Urothelium cell line (cell line): ENCODE measurements at regions not wholly inside any gene's neighbourhood (a gene's known extent, or its start where the extent isn't known, plus 50 kb on each side); places are given as distances from the start of the nearest gene placed in this dataset.
"Not testable (repeated sequence)": the region's sequence is repeated elsewhere in the genome, so short reads cannot be mapped to it uniquely, and the experiment has no call there.

Experiments
- DNase-seq: peaks from one replicate; pipeline ENCODE4 v3.0.0; 2011; ENCODE audit warnings: low spot score, mixed read lengths
- FAIRE-seq: peaks from 2 replicates; lab custom pipeline; 2011; peaks lifted over from hg19 to GRCh38; lab: Jason Lieb, UNC

DNA sequence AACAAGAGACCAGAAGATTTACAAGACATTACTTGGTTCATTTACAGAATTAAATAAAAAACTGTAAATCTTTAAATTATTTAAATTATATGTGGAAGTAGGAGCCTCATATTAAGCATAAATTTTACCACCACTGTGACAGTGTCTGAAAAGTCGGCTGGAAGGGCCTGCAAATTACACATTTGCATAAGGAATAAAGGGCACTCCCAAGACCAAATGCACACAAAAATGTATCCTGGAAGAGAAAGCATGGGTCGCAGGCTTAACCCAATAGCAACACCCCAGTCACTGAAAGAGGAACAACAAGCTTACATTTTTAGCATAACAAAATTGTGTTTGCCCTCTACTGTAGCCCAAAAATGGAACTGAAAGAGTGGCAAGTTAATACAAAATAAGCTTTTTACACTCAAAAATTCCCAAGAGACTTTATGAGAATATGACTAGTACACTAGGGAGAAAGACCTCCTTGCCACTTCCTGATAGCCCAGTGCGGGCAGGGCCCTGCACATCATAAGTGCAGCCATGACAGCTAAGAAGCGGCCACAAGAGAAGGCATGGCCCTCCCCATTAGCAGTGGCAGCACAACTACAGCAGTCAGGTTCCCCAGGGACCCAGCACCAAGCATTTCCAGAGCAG, 482.0 kb downstream of the DTWD2 start:
- FAIRE-seq (no peak), DNase-seq (no peak)

- FAIRE-seq, DNase-seq: not testable (repeated sequence)
Measured at GRCh38 chr5:118502232-118502631, 486.1 kb downstream of the DTWD2 start.

- FAIRE-seq: no peak
- no peak for DNase-seq
Measured at GRCh38 chr5:118491351-118491750, 497.0 kb downstream of the DTWD2 start.

- no peak for FAIRE-seq
Measured at GRCh38 chr5:118486647-118487225, 501.6 kb downstream of the DTWD2 start.

DNA sequence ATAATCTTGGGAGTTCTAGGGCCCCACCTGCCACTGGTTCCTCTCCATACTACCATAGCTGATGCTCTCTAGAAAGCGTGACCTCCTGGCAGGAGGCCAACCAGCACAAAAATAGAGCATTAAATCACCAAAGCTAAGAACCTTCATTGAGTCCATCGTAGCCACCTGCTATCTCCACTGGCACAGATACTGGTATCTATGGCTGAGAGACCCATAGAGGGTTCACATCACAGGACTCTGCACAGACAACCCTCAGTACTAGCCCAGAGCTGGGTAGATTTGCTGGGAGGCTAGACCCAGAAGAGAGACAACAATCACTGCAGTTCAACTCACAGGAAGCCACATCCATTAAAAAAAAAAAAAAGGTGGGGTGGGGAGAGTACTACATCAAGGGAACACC, 509.1 kb downstream of the DTWD2 start:
- FAIRE-seq: no peak
- DNase-seq: no peak

More at GRCh38 chr5:118486647-118487225, 501.6 kb downstream of the DTWD2 start:
- DNase-seq: no peak

DNA sequence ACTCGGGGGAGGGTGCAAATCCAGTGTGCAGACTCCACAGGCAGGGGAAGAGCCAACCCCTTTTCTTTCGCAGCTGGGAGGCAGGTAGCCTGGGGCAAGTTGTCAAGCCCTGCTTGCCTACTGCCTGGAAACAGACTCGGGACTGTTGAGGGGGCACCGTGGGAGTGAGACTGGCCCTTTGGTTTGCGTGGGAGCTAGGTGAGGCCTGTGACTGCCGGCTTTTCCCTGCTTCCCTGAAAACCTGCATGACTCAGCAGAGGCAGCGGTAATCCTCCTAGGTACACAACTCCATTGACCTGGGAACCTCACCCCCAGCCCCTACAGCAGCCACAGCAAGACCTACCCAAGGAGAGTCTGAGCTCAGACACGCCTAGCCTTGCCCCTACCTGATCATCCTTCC, 509.5 kb downstream of the DTWD2 start:
- DNase-seq: no peak
- FAIRE-seq: no peak

DNA sequence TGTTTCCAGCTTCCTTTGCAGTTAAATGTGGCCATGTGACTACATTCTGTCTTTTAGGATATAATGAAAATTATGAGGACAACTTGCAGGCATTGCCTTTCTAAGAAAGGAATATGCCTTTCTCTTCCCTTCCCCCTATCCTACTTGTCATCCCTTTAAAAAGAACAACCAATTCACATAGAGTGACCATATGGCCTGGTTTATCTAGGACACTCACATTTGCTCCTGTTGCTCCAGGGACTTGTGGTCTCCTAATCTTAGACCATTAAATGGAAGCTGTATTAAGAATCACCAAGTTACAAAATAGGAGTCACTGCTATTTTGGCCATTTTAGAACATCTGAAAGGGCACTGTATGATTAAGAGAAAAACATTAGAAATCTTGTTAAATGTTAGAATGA, 520.3 kb downstream of the DTWD2 start:
- no peak for DNase-seq
- no peak for FAIRE-seq

DNA sequence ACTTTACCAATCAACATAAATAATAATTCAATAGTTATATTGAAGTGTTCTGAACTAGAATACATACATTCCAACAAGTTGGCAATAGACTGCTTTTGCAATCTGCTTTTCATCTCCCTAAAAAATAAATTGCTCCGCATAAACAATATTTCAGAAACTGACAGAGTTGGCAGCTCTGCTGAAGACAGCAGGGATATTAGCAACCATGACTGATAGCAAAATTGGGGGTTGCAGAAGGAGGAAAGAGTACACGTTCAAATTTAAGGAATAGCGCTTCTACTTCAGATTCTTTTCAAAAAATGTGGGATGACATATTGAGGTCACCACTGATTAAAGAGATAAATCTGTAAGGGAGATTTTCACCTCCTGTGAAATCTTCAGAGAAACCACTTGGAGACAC, 521.2 kb downstream of the DTWD2 start:
- no peak for DNase-seq

DNA sequence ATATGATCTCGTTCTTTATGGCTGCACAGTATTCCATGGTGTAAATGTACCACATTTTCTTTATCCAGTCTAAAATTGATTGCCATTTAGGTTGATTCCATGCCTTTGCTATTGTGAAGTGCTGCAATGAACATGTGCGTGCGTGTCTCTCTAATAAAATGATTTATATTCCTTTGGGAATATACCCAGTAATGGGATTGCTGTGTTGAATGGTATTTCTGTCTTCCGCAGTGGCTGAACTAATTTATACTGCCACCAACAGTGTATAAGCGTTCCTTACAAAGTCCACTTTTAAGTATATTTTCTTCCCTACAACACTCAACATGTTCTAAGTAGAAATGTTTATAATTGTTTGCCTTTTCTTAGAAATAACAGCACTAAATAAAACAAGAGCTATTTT, 521.9 kb downstream of the DTWD2 start:
- DNase-seq (no peak), FAIRE-seq (no peak)

More for the DNA sequence above, 521.2 kb downstream of the DTWD2 start:
- no peak for FAIRE-seq

- FAIRE-seq, DNase-seq: not testable (repeated sequence)
Measured at GRCh38 chr5:118462276-118462675, 526.1 kb downstream of the DTWD2 start.

DNA sequence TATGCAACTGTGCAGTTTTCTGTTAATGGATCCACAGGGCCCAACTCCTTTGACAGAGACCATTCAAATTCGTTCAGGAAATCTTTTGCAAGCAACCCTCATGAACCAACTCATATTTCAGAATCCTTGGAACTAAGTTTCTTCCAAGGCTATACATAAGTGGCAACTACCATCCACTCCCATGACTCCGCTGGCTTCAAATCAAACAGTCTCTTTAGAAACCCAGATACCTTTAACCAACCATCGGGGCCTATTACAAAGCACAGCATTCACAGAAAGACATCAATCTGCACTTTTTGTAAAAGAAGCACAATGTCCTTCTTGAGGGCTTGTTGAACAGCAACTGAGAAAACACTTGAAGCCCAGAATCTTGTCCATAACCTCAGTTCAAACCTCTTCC, 526.9 kb downstream of the DTWD2 start:
- DNase-seq (no peak), FAIRE-seq (no peak)

DNA sequence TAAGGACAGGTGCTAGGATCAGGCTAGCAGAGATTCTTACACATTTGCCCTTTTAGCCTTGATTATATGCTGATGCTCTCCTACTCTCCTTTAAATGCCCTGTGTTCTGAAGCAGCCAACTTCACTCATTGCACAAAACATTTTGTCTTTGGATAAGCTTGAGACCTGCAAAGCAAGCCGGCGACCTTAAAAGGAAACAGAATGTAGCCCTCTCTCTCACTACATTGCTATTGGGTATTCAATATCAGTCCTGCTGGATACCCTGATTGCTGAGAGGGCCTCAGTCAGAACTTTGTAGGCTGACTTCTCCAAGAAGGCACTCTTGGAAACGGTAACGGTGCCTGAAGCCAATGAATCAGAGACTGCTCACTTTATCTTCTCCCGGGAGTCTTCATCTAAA, 528.9 kb downstream of the DTWD2 start:
- FAIRE-seq (no peak), DNase-seq (no peak)

DNA sequence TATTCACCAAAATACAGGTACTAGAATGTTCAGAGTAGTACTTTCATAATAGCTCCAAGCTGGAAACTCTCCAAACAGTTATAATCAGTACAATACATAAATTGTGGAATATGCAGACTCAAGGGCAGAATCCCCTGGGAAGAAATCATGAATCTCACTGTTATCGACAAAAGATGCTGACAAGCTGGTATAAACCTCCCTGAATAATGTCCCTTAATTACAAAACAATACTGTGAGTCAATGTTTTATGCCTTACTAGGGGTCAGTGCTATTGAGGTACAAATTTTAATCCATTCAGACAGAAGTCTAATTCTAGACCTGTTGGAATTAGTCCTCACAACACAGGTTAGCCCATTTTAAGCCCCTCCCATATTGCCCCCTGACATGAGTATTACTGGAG, 532.3 kb downstream of the DTWD2 start:
- no peak for FAIRE-seq
- no peak for DNase-seq

DNA sequence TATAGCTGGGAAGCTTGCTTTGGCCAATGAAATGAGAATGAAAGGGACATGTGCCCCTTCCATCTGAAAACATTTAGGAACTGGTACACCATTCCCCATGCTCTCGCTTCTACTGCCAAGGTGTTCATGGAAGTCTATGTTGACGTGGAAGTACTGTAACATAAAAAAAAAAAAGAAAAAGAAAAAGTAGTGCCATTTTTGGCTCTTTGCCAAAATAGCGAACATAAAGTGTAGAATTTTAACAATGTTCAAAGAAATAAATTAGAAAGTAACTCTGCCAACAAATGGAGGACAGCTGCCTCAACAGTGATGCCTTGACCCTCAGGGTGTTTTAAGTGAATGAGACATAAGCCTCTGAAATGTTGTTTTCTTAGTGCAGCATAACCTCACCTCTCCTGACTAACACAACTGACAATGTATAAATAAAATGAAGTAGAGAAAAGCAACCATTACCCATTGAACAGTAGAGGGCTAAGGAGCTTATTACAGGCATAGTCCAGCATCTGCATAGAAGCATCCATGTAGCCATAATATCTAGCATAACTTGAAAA, 536.6 kb downstream of the DTWD2 start:
- FAIRE-seq (no peak), DNase-seq (no peak)

DNA sequence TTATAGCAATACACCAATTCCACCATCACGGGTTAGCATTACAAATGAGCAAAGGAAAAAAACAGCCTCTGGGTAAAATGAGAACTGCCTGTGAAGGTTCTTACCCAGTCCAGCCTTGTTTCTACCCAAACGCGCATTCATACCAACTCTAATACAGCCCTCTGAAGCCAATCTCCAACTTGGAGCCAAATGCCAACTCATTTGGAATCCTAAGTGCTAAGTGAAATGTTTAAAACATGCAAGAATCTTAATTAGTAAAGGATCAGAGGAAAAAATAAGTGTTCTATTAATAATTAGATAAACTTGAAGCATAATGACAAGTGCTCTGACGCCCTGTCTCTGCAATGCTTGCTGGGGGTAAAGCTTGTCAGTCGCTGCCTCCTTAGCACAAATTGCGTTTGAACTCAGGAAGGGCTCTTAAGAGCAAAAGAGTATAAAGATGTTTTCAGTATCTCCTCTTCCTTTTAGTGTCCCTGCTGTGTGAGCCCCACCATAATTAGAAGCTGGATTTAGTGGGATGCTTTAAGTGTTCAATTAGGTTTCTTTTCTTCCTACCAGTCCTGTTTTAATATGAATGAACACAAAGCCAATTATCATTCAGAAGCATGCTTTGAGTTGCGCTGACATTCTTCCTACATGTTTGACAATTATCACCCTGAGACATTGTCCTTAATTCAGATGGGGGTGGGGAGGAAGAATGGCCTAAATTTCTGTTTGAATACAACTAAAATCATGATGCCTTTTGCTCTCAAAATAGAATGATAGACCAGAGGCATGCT, 537.6 kb downstream of the DTWD2 start:
- no peak for FAIRE-seq
- DNase-seq: no peak

GRCh38 chr5:118447350-118447749, 541.0 kb downstream of the DTWD2 start:
- DNase-seq (no peak), FAIRE-seq (no peak)

GRCh38 chr5:118441956-118442355, 546.4 kb downstream of the DTWD2 start:
- DNase-seq (no peak), FAIRE-seq (no peak)

DNA sequence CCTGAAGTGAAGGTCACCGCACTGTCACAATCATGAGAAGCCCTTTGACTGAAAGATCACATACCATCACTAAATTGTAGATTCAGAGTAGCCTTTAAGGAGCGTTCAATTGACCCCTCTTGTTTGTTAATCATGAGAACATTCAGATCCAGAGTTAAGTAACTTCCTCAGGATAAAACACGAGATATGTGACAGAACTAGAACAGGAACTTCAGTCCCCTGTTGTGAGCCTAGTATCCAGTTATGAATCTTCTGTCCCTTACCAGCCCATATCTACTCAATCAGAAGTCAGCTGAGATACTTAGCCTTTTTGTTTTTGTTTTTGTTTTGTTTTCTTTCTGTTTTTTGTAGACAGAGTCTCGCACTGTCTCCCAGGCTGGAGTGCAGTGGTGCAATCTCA, 547.3 kb downstream of the DTWD2 start:
- DNase-seq (no peak), FAIRE-seq (no peak)

GRCh38 chr5:118440496-118440895, 547.9 kb downstream of the DTWD2 start:
- no peak for DNase-seq
- no peak for FAIRE-seq

GRCh38 chr5:118439831-118440230, 548.5 kb downstream of the DTWD2 start:
- FAIRE-seq (no peak), DNase-seq (no peak)

DNA sequence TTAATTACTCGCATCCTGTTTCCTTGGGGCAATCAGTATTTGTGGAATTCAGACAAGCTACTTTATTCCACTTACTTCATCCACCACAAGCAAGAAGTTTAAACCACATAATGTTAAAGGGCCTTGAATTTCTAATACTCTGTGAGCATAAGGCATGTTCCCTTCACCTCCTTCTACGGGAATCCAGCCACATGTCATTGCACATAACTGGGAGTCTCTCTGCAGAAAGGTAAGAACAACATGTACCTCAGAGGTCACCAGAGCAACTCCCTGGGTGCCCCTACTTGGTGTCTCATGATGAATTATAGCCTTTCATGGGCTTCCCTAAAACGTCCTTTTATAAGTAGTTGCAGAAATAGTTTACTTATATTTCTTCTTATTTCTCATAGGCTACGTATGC, 553.2 kb downstream of the DTWD2 start:
- DNase-seq: no peak
- no peak for FAIRE-seq

DNA sequence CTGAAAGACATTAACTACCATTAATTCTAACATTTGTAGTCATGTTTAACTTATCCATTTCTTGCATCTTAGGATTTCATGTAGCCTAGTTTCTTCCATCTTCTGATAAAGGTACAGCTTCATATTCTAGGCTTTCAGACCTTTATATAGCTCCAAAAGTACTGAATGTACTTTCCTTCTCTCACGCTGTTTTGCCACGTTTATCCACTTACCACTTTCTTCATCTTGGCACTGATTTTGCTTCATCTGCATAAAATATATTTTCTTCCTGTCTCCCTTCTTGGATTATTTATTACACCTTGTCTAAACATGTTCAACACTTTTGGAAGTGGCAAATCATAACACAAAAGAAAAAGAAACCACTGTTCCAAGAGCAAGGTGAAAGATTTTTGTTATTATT, 553.8 kb downstream of the DTWD2 start:
- FAIRE-seq (no peak), DNase-seq (no peak)
